Parathyroid adenoma (tissue), 2 donors: ENCODE measurements at regions not wholly inside any gene's neighbourhood (a gene's known extent, or its start where the extent isn't known, plus 50 kb on each side); places are given as distances from the start of the nearest gene placed in this dataset.

Source experiments
- H2AFZ ChIP-seq: fragments of 300-600 bp; sonication (generic); one replicate; pipeline ENCODE4 v1.7.0; 2017; ENCODE audit warnings: antibody characterized with exemption, mild to moderate bottlenecking
- H3K27ac ChIP-seq: fragments of 300-600 bp; sonication (generic); one replicate; pipeline ENCODE4 v1.7.0; 2017
- H3K27me3 ChIP-seq: fragments of 300-600 bp; sonication (generic); one replicate; pipeline ENCODE4 v1.7.0; 2017; ENCODE audit warnings: low read length; ENCODE audit not compliant: control insufficient read depth, insufficient read depth
- H3K36me3 ChIP-seq: fragments of 300-600 bp; sonication (generic); one replicate; pipeline ENCODE4 v1.7.0; 2017; ENCODE audit warnings: low read length; ENCODE audit not compliant: control insufficient read depth, insufficient read depth
- H3K4me1 ChIP-seq: fragments of 300-600 bp; sonication (generic); one replicate; pipeline ENCODE4 v1.7.0; 2017; ENCODE audit warnings: control low read depth
- H3K4me2 ChIP-seq: fragments of 300-600 bp; sonication (generic); one replicate; pipeline ENCODE4 v1.7.0; 2017; ENCODE audit warnings: low read length
- H3K4me3 ChIP-seq: fragments of 300-600 bp; sonication (generic); one replicate; pipeline ENCODE4 v1.7.0; 2017; ENCODE audit warnings: low read depth, low read length
- H3K79me2 ChIP-seq: fragments of 300-600 bp; sonication (generic); one replicate; pipeline ENCODE4 v1.7.0; 2017; ENCODE audit warnings: control low read depth
- H3K9ac ChIP-seq: fragments of 300-600 bp; sonication (generic); one replicate; pipeline ENCODE4 v1.7.0; 2017; ENCODE audit warnings: mild to moderate bottlenecking
- H3K9me3 ChIP-seq: fragments of 300-600 bp; sonication (generic); one replicate; pipeline ENCODE4 v1.7.0; 2017; ENCODE audit warnings: low read length; ENCODE audit not compliant: control insufficient read depth
- TF ChIP-seq, protein P1 (sequence below): fragments of 300-600 bp; sonication (generic); IDR thresholded peaks from one replicate; pipeline ENCODE4 v1.7.0; 2017; ENCODE audit warnings: antibody characterized with exemption, mild to moderate bottlenecking
- donor health status: primary hyperparathyroidism.

- TF ChIP-seq, protein P1, sequence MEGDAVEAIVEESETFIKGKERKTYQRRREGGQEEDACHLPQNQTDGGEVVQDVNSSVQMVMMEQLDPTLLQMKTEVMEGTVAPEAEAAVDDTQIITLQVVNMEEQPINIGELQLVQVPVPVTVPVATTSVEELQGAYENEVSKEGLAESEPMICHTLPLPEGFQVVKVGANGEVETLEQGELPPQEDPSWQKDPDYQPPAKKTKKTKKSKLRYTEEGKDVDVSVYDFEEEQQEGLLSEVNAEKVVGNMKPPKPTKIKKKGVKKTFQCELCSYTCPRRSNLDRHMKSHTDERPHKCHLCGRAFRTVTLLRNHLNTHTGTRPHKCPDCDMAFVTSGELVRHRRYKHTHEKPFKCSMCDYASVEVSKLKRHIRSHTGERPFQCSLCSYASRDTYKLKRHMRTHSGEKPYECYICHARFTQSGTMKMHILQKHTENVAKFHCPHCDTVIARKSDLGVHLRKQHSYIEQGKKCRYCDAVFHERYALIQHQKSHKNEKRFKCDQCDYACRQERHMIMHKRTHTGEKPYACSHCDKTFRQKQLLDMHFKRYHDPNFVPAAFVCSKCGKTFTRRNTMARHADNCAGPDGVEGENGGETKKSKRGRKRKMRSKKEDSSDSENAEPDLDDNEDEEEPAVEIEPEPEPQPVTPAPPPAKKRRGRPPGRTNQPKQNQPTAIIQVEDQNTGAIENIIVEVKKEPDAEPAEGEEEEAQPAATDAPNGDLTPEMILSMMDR: no peak
- Histone ChIP-seq H3K4me1 (no peaks in the 10 kb centered on the region), H3K79me2 (no peaks in the 10 kb centered on the region)
Measured at GRCh38 chr1:218751208-218751948, 406.2 kb downstream of the TGFB2 start.

GRCh38 chr1:218752126-218752525, 407.0 kb downstream of the TGFB2 start:
- Histone ChIP-seq H3K27ac (no peak overlapping the region), H3K79me2 (no peaks in the 10 kb centered on the region), H2AFZ (no peak overlapping the region), H3K4me3 (no peak overlapping the region), H3K36me3 (no peaks in the 10 kb centered on the region), H3K4me1 (no peaks in the 10 kb centered on the region), H3K9me3 (no peaks in the 10 kb centered on the region), H3K4me2 (no peak overlapping the region), H3K27me3 (no peaks in the 10 kb centered on the region), H3K9ac (no peak overlapping the region)
- TF ChIP-seq, protein P1: no peak

More at GRCh38 chr1:218751208-218751948, 406.2 kb downstream of the TGFB2 start:
- Histone ChIP-seq H3K27me3 (no peaks in the 10 kb centered on the region), H3K36me3 (no peaks in the 10 kb centered on the region), H3K27ac (no peak overlapping the region), H3K4me2 (no peak overlapping the region), H3K9ac (no peak overlapping the region), H3K4me3 (no peak overlapping the region), H2AFZ (no peak overlapping the region), H3K9me3 (no peaks in the 10 kb centered on the region)

DNA sequence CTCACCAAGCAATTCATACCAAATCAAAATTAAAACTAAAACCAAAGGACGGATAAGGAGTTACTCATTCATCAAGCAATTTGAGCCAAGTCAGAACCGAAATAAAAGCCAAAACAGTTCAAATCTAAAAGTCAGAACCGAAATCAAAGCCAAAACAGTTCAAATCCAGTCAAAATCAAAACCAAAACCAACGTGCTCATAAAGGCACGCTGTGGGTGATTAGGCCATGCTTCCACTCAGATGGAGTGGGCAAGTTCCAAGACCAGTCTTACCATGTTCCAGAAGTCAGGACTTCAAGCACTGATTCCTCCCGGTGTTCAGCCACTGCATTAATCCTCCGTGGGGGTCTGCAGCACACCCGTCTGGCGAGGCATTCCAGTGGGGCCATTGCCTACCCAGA, 409.3 kb downstream of the TGFB2 start:
- no peaks in the 10 kb centered on the region for H3K79me2 ChIP-seq
- H3K4me2 ChIP-seq: no peak overlapping the region
- no peak overlapping the region for H2AFZ ChIP-seq
- TF ChIP-seq, protein P1: no peak
- H3K9me3 ChIP-seq: no peaks in the 10 kb centered on the region
- H3K36me3 ChIP-seq: no peaks in the 10 kb centered on the region
- no peak overlapping the region for H3K9ac ChIP-seq
- H3K27ac ChIP-seq: no peak overlapping the region
- H3K27me3 ChIP-seq: no peaks in the 10 kb centered on the region
- no peak overlapping the region for H3K4me3 ChIP-seq
- H3K4me1 ChIP-seq: no peaks in the 10 kb centered on the region

GRCh38 chr1:218755128-218755527, 410.0 kb downstream of the TGFB2 start:
- H3K36me3 ChIP-seq: no peaks in the 10 kb centered on the region
- no peak overlapping the region for H3K4me3 ChIP-seq
- no peak overlapping the region for H3K4me2 ChIP-seq
- TF ChIP-seq, protein P1: no peak
- H3K9me3 ChIP-seq: no peaks in the 10 kb centered on the region
- no peak overlapping the region for H3K9ac ChIP-seq
- H3K79me2 ChIP-seq: no peaks in the 10 kb centered on the region
- H3K27ac ChIP-seq: no peak overlapping the region
- no peaks in the 10 kb centered on the region for H3K4me1 ChIP-seq
- no peaks in the 10 kb centered on the region for H3K27me3 ChIP-seq
- no peak overlapping the region for H2AFZ ChIP-seq

GRCh38 chr1:218759795-218760194, 413.9 kb upstream of the LYPLAL1 start:
- no peak overlapping the region for H3K27ac ChIP-seq
- H3K4me3 ChIP-seq: no peak overlapping the region
- H3K79me2 ChIP-seq: no peaks in the 10 kb centered on the region
- H2AFZ ChIP-seq: no peak overlapping the region
- H3K27me3 ChIP-seq: no peaks in the 10 kb centered on the region
- H3K9ac ChIP-seq: no peak overlapping the region
- no peaks in the 10 kb centered on the region for H3K9me3 ChIP-seq
- no peaks in the 10 kb centered on the region for H3K4me1 ChIP-seq
- no peaks in the 10 kb centered on the region for H3K36me3 ChIP-seq
- TF ChIP-seq, protein P1: no peak
- no peak overlapping the region for H3K4me2 ChIP-seq
